ENCODE measurements at regions not wholly inside any gene's neighbourhood (a gene's known extent, or its start where the extent isn't known, plus 50 kb on each side); places are given as distances from the start of the nearest gene placed in this dataset.

GRCh38 chr11:23684701-23685100 lies 812.2 kb upstream of the LUZP2 start:
- no peak for TF ChIP-seq EZH2 (IDR thresholded peaks at IDR 0.05; ENCODE audit: low read length, missing control alignments)
- TF ChIP-seq, protein P1, sequence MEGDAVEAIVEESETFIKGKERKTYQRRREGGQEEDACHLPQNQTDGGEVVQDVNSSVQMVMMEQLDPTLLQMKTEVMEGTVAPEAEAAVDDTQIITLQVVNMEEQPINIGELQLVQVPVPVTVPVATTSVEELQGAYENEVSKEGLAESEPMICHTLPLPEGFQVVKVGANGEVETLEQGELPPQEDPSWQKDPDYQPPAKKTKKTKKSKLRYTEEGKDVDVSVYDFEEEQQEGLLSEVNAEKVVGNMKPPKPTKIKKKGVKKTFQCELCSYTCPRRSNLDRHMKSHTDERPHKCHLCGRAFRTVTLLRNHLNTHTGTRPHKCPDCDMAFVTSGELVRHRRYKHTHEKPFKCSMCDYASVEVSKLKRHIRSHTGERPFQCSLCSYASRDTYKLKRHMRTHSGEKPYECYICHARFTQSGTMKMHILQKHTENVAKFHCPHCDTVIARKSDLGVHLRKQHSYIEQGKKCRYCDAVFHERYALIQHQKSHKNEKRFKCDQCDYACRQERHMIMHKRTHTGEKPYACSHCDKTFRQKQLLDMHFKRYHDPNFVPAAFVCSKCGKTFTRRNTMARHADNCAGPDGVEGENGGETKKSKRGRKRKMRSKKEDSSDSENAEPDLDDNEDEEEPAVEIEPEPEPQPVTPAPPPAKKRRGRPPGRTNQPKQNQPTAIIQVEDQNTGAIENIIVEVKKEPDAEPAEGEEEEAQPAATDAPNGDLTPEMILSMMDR (conservative IDR thresholded peaks at IDR 0.05 in 1 of 2, IDR thresholded peaks at IDR 0.05 in 1 of 2; ENCODE audit: low read depth in 1 of 2, low read length in 2 of 2): no peak
